Fibroblast of skin of left biceps (primary cell): ENCODE measurements at regions not wholly inside any gene's neighbourhood (a gene's known extent, or its start where the extent isn't known, plus 50 kb on each side); places are given as distances from the start of the nearest gene placed in this dataset.
"Not testable (repeated sequence)": the region's sequence is repeated elsewhere in the genome, so short reads cannot be mapped to it uniquely, and the experiment has no call there.

Experiments used
- DNase-seq, 2 experiments: peaks; one replicate each; pipeline ENCODE4 v3.0.0-alpha.2; 2013; ENCODE audit warnings: low read depth in 2 of 2

DNA sequence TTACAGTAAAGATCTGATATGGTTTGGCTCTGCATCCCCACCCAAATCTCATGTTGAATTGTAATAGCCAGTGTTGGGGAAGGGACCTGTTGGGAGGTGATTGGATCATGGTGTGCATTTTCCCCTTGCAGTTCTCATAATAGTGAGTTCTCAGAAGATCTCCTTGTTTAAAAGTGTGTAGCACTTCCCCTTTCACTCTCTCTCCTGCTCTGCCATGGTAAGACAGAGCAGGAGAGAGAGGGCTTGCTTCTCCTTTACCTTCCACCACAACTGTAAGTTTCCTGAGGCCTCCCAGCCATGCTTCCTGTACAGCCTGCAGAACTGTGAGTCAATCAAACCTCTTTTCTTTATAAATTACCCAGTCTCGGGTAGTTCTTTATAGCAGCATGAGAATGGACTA lies 1530.9 kb upstream of the C9orf72 start:
- not testable (repeated sequence) for DNase-seq

GRCh38 chr9:29118555-29118954 lies 1545.3 kb upstream of the C9orf72 start:
- no peak for DNase-seq

DNA sequence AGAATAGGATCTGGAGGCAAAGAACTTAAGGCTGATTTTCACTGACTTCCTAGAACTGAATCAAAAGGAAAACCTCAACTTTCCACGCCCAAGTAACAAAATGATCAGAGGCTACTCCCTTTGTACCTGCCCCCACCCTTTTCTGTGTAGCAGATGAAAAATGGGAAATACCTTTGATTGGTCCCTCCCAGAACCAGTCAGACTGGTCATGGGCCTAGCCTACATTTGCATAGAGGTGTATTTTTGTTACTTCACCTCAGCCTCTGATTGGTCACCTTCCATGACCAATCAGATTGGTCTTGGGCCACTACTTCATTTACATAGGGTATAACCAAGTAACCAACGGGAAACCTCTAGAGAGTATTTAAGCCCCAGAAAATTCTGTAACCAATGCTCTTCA lies 1553.5 kb upstream of the C9orf72 start:
- DNase-seq: no peak

DNA sequence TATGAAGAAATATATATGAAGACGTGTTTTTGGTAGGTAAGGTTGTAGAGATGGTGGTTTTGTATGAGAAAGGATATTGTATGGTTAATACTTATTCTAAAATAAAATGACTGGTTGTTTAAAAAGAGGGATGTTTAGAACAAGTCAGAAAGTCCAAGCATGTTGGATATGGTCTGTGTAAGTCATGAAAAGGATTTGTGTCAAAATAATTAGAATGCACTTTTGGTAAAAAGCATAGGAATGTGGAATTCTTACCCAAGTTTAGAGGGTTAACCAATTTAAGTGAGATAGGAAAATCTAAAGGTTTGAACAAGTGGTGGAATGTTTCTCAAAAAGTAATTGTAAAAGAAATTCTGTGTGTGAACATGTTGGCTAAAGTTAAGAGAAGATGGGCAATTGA lies 1556.5 kb upstream of the C9orf72 start:
- DNase-seq: no peak

- no peak for DNase-seq
Measured at GRCh38 chr9:29144476-29144875, 1571.2 kb upstream of the C9orf72 start.

DNA sequence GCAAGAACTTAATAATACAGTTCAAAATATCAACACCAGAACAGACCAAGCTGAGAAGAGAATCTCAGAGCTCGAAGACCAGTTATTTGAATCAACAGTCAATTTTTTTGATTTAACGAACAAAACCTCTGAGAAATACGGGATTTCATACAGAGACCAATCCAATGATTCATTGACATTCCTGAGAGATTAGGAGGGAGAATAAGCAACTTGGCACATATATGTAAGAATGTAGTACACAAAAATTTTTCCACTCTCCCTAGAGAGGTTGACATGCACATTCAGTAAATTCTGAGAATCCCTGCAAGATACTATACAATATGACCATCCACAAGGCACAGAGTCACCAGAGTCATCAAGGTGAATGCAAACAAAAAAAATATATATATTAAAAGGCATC lies 1577.3 kb upstream of the C9orf72 start:
- DNase-seq: no peak

DNA sequence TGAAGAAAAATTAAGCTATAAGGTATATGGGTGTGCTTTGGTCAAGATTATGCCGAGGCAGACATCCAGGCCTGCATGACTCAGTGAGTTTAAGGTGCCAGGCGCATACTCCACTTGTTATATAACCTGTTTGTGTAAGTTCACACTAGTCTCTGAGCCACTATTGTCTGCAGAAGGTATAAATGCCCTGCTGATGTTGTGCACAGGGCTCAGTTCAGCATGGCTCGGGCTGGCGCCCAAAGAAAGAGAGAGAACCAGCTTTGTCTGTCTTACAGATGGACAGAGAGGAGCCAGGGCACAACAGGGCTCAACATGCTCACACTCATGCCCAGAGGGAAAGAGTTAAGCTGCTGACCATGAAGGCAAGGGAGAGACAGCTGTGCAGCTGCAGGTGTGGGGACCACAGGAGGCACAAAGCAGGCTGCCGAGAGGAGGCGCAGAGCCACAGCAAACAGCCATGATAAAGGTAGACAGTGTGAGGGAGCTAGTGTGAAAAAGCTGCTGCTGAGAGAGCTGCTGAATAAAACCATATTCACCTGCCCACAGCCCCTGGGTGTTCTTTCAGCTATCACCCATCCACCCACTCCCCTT lies 1587.6 kb upstream of the C9orf72 start:
- DNase-seq: no peak

GRCh38 chr9:29174136-29174535 lies 1600.9 kb upstream of the C9orf72 start:
- no peak for DNase-seq

GRCh38 chr9:29176231-29176630 lies 1603.0 kb upstream of the C9orf72 start:
- DNase-seq: no peak

- no peak for DNase-seq
Measured at GRCh38 chr9:29176786-29177185, 1603.5 kb upstream of the C9orf72 start.

- DNase-seq: no peak
Measured at GRCh38 chr9:29183971-29184370, 1610.7 kb upstream of the C9orf72 start.

DNA sequence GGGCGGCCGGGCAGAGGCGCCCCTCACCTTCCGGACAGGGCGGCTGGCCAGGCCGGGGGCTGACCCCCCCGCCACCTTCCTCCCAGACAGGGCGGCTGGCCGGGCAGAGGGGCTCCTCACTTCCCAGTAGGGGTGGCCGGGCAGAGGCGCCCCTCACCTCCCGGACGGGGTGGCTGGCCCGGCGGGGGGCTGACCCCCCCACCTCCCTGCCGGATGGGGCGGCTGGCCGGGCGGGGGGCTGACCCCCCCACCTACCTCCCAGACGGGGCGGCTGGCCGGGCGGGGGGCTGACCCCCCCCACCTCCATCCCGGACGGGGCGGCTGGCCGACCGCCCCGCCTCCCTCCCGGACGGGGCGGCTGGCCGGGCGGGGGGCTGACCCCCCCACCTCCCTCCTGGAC lies 1615.5 kb upstream of the C9orf72 start:
- DNase-seq: not testable (repeated sequence)

- not testable (repeated sequence) for DNase-seq
Measured at GRCh38 chr9:29189221-29189620, 1615.9 kb upstream of the C9orf72 start.

- DNase-seq: no peak
Measured at GRCh38 chr9:29198861-29199260, 1625.6 kb upstream of the C9orf72 start.

DNA sequence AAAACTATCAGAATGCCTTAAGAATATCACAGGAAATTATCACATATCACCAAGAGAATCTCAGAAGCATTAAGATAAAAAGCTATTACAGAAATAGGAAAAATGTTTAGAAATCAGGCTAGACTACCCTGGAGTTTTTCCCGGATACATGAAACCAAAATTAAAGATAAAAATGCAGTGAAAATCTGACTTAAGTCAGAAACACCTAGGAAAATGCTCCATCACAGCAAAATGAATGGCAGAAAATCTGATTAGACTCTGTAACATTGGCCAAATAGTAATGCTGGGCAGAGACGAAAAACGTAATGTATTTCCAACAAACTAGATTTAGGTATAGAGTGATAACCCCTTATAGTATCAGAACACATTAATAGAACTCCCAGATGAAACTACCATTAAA lies 1626.7 kb upstream of the C9orf72 start:
- no peak for DNase-seq

DNA sequence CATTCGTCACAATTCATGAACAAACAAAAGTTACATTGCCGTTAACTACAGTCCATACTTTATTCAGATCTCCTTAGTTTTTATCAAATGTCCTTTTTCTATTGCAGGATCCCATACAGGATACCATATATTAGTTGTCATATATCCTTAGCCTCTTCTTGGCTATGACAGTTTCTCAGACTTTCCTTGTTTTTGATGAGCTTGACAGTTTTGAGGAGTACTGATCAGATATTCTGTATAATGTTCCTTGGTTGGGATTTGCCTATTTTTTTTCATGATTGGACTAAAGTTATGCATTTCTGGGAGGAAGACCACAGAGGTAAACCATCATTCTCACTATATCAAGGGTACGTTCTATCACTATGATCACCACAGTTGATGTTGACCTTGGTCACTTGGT lies 1627.4 kb upstream of the C9orf72 start:
- no peak for DNase-seq

DNA sequence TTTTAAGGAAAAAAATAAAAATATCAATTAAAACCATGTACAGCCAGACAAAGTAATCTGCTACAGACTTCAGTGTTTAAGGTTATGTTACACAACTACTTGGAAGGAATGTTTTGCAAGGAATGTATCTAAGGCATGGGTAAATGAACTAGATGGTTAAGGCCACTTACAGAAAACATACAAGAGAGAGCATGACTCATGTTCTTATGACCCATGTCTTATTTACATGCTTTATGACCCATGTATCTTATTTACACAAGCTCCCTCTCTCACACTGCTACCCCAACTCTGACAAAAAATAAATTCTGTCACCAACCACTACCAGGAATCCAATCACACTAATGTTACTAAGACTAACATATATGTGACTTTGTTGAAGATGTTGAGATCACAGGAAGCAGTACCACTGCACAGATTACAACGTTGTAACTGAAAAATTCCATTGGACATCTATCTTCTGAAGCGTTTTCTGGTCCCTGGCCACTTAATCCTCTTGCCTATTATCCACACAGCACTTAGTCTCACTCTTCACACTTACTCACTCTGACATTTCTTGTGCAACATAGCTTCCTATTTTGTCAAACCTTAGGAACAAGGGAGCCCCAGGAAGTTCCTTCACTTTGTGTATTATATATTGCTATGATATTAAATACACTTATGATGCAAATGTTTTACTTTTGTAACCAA lies 1630.1 kb upstream of the C9orf72 start:
- DNase-seq: no peak

- DNase-seq: no peak
Measured at GRCh38 chr9:29208670-29209069, 1635.4 kb upstream of the C9orf72 start.

DNA sequence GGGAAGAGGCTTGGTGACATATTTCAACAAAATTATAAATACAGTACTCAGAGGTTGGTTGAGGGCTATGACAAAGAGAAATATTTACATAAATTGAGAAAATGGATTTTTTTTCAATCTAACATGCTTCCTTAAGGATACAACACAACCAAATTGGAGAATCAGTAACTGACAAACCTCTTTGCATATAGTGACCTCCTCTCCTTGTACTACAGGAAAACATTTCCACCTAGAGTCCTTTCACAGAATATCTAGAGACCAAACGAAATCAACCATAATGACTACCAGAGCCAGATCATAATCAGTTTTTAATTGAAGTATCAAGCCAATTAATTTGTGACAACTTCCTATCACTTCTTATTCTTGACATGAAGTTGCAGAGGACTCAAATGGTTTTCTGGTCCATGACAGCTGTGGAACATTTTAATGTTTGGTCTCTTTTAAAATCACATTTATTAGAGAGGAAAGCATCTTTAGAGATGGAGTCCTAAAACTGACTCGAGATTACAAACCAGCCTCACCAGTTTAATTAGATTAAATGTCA lies 1636.5 kb upstream of the C9orf72 start:
- DNase-seq: no peak

DNA sequence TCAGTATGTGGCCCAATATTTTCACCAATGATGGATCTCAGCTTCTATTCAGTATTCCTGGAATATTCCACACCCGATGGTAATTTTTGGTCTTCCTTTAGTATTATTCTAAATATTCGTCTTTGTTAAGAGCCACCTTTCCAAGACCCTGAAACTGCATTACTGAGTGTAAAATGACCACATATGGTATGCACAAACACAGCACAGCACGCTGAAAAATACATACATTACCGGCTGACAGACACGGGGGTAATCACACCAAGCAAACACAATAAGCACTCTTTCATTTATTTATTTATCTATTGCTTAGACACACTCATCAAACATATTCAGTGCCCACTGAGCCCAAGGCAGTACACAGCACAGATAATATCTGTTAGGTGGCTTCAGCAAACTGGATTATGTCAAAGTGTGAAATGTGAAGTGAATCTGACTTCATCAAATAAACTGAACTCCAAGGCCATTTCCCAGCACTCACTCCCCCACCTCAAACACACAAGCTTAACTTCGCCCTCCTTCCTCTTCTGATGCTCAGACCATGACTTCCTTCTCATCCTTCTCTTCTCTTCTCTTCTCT lies 1637.8 kb upstream of the C9orf72 start:
- no peak for DNase-seq

DNA sequence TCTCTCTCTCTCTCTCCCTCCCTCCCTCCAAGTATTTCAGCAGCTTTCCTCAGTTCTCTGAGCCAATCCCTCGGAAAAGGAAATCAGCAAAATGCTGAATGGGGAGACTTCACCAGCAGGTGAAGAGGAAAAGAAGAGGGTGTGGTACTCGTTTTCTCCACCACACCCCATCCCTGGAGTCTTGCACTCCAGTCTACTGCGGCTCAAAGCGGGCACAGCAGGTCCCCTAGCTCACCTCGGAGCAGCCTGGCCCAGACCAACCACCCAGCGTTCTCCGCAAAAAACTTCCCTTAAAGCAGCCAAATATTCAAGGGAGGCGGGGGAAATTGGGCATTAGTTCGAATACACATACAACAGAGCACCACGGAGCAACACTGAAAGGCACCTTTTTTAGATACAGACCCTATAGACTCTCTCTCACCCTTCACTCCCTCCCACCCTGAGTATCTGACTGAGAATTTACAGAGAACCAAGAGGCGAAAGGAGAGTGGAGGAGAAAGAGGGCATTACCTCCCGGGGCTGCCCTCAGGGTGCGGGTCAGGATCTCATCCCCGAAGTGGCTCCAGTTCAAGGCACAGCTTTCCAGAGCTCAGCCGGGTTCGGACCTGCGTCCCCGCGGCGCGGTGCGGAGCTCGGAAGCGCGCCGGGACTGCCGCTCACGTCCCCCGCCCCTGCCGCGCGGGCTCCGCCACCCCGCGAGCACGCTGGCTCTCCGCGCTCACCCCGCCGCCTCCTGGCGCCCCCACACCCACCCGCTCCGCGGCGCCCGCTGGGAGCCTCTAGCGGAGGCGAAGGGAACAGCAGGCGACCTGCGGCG lies 1638.5 kb upstream of the C9orf72 start:
- no peak for DNase-seq
